ENCODE measurements at regions not wholly inside any gene's neighbourhood (a gene's known extent, or its start where the extent isn't known, plus 50 kb on each side); places are given as distances from the start of the nearest gene placed in this dataset.

- no peak for DNase-seq (ENCODE audit: low spot score)
These were observed 467.9 kb downstream of the MRPL39 start for GRCh38 chr21:25139414-25139813.

- no peak for DNase-seq (ENCODE audit: low spot score)
These were observed 473.3 kb downstream of the MRPL39 start for GRCh38 chr21:25133939-25134338.

GRCh38 chr21:25127811-25128210 lies 479.5 kb downstream of the MRPL39 start:
- DNase-seq (ENCODE audit: low spot score): no peak

- no peak for DNase-seq (ENCODE audit: low spot score)
These were observed 480.3 kb downstream of the MRPL39 start for GRCh38 chr21:25127007-25127406.

- DNase-seq (ENCODE audit: low spot score): no peak
These were observed 480.7 kb downstream of the MRPL39 start for GRCh38 chr21:25126564-25126963.

GRCh38 chr21:25118648-25119047 lies 488.6 kb downstream of the MRPL39 start:
- no peak for DNase-seq (ENCODE audit: low spot score)

- no peak for DNase-seq (ENCODE audit: low spot score)
These were observed 492.3 kb downstream of the MRPL39 start for GRCh38 chr21:25115021-25115420.

GRCh38 chr21:25107708-25108107 lies 499.6 kb downstream of the MRPL39 start:
- DNase-seq (ENCODE audit: low spot score): no peak

- no peak for DNase-seq (ENCODE audit: low spot score)
These were observed 503.6 kb downstream of the MRPL39 start for GRCh38 chr21:25103500-25104207.

GRCh38 chr21:25097648-25098047 lies 509.6 kb downstream of the MRPL39 start:
- no peak for DNase-seq (ENCODE audit: low spot score)

GRCh38 chr21:25094695-25095094 lies 512.6 kb downstream of the MRPL39 start:
- DNase-seq (ENCODE audit: low spot score): no peak

GRCh38 chr21:25092441-25093011 lies 514.8 kb downstream of the MRPL39 start:
- no peak for DNase-seq (ENCODE audit: low spot score)

GRCh38 chr21:25081096-25081495 lies 526.2 kb downstream of the MRPL39 start:
- no peak for DNase-seq (ENCODE audit: low spot score)

GRCh38 chr21:25080661-25081060 lies 526.6 kb downstream of the MRPL39 start:
- no peak for DNase-seq (ENCODE audit: low spot score)

GRCh38 chr21:25080141-25080540 lies 527.1 kb downstream of the MRPL39 start:
- DNase-seq (ENCODE audit: low spot score): no peak

GRCh38 chr21:25079053-25079452 lies 528.2 kb downstream of the MRPL39 start:
- DNase-seq (ENCODE audit: low spot score): no peak

GRCh38 chr21:25062061-25062460 lies 545.2 kb downstream of the MRPL39 start:
- no peak for DNase-seq (ENCODE audit: low spot score)

GRCh38 chr21:25054689-25055088 lies 552.6 kb downstream of the MRPL39 start:
- no peak for DNase-seq (ENCODE audit: low spot score)

- no peak for DNase-seq (ENCODE audit: low spot score)
These were observed 567.6 kb downstream of the MRPL39 start for GRCh38 chr21:25039461-25040380.

GRCh38 chr21:25036775-25037174 lies 570.5 kb downstream of the MRPL39 start:
- no peak for DNase-seq (ENCODE audit: low spot score)

- no peak for DNase-seq (ENCODE audit: low spot score)
These were observed 575.5 kb downstream of the MRPL39 start for GRCh38 chr21:25031750-25032149.

- no peak for DNase-seq (ENCODE audit: low spot score)
These were observed 577.7 kb downstream of the MRPL39 start for GRCh38 chr21:25029580-25029979.

GRCh38 chr21:25025596-25025995 lies 581.7 kb downstream of the MRPL39 start:
- no peak for DNase-seq (ENCODE audit: low spot score)

Data from D341Med (cell line).